Activated CD4-positive, CD25-positive, alpha-beta regulatory T cell treated with anti-CD3 and anti-CD28 coated beads, Interleukin-2, amount 50 U/mL, for 16 hours (primary cell): ENCODE measurements at regions not wholly inside any gene's neighbourhood (a gene's known extent, or its start where the extent isn't known, plus 50 kb on each side); places are given as distances from the start of the nearest gene placed in this dataset.

Experiments
- DNase-seq: peaks from one replicate; pipeline ENCODE4 v3.0.0-alpha.2; 2020; ENCODE audit warnings: low read depth, low spot score

GRCh38 chr18:47601581-47602272 lies 328.7 kb downstream of the SMAD2 start:
- DNase-seq = no peak

DNA sequence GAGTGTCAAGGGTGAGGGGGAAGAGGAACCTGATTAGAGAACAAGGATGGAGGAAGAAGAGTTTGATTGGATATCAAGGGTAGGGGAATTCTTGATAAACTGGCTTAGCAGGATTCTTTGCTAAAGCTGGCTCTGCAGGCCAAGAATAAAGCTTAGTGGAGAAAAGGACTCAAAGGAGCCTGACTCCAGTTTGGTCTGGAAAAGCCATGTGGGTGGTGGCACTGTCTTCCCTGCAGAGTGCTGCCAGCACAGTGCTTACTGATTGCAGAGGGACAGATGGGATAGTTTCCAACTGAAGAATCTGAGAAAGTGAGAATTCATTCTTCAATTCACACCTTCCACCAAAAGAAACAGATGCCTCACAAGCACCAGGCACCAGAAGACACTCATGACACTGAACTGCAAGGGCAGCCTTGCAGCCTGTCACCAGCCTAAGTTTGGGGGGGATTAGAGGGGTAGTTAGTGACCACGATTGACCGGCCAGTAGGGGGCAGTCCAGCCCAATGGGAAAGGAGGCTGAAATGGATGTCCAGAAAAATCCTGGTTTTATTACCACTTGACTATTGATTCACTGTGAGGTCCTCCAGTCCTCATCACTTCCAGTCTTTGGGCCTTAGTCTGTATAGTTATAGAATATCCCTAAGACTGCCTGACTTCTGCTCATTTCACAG lies 334.5 kb downstream of the SMAD2 start:
- DNase-seq = no peak

DNA sequence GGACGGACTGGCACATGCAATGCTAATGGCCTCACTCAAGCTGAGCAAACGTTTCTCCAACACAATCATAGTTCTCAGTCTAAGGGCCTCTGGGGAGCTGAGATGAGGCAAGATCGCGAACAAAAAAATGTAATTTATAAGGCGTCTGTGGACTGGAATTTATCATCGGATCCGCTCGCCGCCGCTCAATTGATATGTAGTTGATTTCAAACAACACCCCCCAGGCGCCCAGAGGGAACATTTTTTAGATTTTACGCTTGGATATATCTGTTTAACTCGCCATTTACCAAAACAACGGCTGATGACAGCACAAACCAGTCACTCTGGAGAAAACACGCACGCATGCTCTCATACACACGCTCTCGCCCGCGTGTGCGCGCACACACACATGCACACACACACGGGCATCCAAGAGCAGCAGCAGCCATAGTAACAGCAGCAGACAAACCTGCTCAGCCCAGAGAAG lies 335.8 kb downstream of the SMAD2 start:
- no peak for DNase-seq

GRCh38 chr18:47593744-47594472 lies 336.6 kb downstream of the SMAD2 start:
- DNase-seq = no peak

DNA sequence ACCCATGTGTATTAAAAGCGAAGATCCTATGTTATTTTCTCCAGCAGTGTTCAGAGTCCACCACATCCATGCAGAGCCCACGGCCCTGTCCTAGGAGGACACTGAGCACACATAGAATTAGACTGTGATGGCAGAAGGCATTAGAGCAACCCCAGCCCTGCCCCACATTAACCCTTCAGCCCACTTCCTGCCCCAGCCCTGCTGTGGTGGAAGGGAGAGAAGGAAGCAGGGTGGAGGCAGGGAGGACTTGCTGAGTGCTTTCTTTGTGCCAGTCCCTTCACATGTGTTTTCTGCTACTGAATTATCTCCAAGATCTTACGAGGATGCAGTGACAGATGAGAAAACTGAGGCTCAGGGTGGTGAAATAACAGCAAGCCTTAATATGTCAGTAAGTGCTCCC lies 339.0 kb downstream of the SMAD2 start:
- no peak for DNase-seq

GRCh38 chr18:47587587-47587986 lies 336.1 kb upstream of the SKOR2 start:
- no peak for DNase-seq

GRCh38 chr18:47586418-47587070 lies 335.1 kb upstream of the SKOR2 start:
- no peak for DNase-seq

DNA sequence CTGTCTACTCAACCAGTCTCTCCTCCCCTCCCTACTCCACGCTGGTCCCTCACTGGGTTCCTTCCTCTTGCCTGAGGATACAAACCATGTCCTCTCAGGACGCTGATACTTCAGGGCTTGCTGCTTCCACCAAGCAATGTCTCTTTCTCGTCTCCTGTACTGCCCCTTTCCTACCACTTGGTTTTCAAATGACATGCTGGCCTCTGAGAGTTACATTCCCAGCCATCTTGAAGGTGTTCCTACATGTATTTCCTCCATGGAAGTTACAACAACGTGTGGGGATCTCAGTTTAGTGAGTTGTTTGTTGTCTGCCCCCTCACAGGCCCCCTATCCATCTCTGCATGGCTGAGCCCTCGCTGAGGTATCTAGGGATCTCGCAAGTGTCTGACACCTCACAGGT lies 334.5 kb upstream of the SKOR2 start:
- no peak for DNase-seq

- no peak for DNase-seq
These were observed 333.7 kb upstream of the SKOR2 start for GRCh38 chr18:47585136-47585535.

DNA sequence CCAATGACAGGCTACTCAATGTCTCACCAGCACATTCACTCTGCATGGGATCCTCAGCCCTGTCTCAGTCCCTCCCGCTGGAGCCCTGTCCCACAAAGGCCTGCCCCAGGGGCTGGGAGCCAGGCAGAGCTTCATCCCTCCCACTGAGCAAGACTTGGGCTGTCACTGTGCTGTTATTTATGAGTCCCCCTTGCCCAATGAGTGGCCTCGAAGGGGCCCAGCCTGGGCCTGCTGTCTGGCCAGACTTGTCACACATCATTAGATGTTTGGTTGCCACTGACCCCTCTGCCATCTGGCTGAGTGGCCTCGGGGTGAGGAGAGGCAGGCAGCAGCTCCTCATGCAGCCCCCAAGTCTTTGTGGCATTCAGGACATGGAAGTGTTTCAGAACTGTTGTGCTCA lies 330.6 kb upstream of the SKOR2 start:
- no peak for DNase-seq

GRCh38 chr18:47577520-47577919 lies 326.1 kb upstream of the SKOR2 start:
- DNase-seq = no peak

DNA sequence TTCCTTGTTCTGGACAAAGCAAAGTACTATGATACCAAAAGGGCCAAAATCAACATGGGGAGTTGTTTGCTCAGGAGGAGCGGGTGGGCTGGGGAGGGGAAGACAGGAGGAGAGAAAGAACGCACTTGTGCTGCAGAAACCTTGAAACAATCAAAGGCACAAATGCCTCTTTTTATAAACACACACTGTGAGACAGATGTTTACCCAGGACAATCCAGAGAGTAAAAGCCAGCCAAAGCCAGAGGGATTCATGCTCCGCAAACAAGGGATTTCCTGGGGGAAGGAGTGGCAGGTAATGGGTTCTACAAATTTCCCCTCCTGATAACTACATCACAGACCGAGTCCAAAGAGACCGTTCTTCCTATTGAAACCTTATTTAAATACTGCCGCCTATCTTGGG lies 323.5 kb upstream of the SKOR2 start:
- no peak for DNase-seq

GRCh38 chr18:47571957-47572356 lies 320.5 kb upstream of the SKOR2 start:
- no peak for DNase-seq

DNA sequence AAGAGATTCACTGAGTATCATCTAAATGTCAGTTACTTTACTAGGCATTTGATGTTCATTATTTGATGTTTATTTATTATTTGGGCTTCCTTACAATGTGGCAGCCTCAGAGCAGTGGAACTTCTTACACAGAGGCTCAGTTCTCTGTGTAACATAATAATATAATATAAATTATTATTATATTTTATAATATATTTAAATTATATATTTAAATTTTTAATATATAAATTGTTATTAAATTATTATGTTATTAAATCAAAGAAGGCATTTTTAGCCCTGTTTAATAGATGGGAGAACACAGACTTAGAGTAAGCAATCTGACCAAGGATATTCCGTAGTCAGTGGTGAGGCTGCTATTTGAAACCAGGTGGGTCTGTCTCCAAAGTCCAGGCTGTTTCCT lies 315.3 kb upstream of the SKOR2 start:
- no peak for DNase-seq

DNA sequence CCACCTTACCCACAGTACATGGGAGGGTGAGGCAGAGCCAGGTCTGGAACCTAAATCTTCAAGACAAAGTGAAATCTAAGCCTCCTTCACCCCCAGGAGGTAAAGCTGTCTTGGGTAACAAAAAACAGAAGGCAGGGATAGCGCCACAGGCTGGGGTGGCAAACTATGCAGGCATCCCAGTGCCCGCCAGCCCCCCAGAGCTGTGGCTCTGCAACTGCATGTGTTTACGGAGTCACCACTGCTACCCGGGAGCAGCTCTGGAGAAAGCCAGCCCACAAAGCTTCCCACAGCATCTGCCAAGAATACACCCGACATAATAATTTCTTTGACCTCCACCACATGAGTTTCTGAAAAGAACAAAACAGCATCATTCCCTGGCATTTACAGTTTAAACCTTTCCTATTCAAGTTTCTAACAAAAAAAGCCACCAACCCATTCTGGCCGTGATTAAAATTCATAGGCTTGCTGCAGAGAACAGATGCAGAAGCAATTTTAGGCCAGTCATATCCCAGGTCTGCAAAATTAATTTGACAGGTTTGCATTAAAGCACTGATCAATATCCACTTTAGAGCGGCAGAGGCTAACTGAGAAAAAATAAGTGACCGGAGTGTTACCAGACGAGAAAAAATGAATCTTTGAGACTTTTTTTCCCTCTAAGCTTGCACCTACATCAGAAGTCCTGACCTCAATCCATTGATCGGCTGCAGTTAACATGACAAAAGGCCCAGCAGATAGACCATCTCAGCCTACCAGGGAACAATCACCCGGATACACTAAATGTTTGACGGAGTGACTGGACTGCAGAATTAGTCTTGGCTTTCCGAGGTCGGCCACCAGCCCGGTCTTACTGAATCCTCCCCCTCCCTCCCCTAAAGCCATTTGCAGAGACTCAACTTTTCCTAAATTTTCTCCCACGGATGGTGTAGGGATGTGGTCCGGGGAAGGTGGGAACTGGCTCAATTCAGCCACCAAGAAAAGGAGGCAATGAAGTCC lies 309.6 kb upstream of the SKOR2 start:
- DNase-seq = no peak

- no peak for DNase-seq
These were observed 306.8 kb upstream of the SKOR2 start for GRCh38 chr18:47558110-47558750.

GRCh38 chr18:47557160-47557559 lies 305.7 kb upstream of the SKOR2 start:
- DNase-seq = no peak

DNA sequence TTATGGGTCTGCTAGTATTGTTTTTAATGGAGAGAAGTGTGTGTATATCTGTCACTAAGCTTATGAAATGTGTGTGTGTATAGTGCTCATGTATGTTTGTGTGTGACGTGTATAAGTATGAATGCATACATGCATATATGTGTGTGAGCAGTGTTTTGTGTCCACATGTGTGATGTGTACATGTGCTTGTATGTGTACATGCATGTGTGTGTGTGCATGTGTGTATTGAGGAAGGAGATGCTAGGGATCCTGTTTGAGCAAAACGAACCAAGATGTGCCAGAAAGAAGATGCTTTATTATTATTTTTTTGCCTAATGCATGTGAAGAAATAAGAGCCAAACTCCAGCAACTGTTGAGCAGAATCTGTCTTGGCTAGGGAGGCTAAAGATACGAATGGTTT lies 301.3 kb upstream of the SKOR2 start:
- no peak for DNase-seq

- DNase-seq = no peak
These were observed 299.2 kb upstream of the SKOR2 start for GRCh38 chr18:47550611-47551010.

- no peak for DNase-seq
These were observed 297.6 kb upstream of the SKOR2 start for GRCh38 chr18:47549021-47549540.
